Putamen (tissue), 1 donor: ENCODE measurements at regions not wholly inside any gene's neighbourhood (a gene's known extent, or its start where the extent isn't known, plus 50 kb on each side); places are given as distances from the start of the nearest gene placed in this dataset.
"Not testable (repeated sequence)": the region's sequence is repeated elsewhere in the genome, so short reads cannot be mapped to it uniquely, and the experiment has no call there.

Experiments
- DNase-seq: peaks from one replicate; pipeline ENCODE4 v3.0.0-alpha.2; 2016; ENCODE audit warnings: low spot score

DNA sequence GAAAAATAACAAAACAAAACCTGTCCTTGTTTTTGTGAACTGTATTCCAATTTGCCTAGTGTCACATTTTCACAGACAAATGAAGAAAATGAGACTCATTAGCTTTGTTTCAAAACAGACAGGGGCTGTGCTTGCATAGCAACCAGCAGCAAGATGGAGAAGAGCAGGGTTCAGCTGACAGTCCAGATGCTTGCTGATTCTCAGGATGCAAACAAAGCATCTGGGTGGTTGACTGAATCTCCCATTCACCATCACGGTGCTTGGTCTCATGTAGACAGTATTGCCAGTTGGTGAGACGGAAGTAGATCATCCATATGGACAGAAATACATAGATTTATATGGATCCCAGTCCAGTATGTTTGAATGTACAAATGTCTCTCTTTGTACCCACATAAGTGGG lies 326.8 kb downstream of the CCDC85A start:
- no peak for DNase-seq

DNA sequence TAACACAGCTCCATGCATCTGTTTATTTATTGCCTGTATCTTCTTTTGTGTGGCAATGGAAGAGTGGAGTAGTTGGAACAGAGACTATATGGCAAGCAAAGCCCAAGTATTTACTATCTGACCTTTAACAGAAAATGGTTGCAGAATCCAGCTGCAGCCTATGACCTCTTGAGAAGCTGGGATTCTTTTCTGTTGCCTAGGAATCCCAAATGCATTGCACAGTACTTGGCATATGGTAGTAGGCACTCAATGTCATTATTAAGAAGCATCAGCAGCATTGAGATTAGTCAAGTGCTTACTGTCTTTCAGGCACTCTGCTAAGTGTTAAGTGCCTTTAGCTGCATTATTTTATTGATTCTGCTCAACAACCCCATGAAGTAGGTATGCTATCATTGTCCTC lies 331.6 kb downstream of the CCDC85A start:
- DNase-seq, result no peak

- DNase-seq, result no peak
Observed at GRCh38 chr2:56519806-56520205, 336.0 kb downstream of the CCDC85A start.

DNA sequence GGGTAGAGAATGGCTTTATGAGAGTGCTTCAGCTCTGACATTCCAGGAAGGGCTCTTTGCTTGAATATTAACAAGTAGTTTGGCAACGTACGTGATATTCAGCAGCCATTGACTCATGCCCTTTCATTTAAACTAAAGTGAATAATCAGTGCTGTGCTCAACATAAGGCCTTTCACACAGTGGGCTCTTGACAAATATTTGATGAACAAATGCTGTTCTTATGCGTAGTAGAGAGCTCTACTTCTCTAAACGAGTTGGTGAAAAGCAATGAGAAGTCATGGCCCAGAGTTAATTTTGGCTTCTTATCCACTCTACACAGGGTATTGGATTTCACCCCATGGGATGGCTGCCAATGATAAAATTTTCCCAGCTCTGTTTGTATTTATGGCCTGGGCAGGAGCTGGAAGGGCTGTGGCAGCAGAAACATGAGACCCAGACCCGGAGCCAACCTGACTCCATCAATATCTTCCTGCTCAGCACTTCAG lies 338.9 kb downstream of the CCDC85A start:
- no peak for DNase-seq

- DNase-seq, result no peak
Observed at GRCh38 chr2:56523816-56524215, 340.0 kb downstream of the CCDC85A start.

DNA sequence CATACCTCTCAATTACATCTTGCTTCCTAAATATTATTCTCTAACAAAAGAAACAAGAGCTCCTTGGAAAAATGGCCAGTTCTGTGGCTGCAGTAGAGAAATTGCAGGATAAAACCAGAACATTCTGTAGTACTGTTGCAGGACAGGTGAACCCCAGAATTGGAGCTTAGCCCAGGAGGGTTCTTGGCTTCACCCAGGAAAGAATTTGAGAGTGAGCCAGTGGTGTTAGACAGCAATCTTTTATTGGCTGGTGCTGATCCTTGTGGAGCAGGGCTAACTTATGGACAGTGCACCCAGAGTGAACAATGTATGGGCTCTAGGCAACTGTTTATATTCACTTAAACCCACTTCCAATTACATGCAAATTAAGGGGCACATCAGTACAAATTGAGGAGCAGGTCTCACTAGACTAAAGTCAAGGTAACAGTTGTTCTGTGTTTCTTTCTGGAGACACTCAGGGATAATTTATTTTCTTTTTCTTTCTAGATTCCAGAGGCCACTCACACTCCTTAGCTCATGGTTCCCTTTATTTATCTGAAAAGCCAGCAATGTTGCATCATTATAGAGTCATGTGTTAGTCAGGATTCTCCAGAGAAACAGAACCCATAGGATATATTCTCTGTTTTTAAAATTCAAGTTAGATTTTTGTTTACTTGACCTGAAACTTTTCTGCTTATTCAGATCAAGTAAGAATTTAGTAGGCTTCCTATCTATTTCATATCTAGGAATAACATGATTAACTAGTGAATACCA lies 348.1 kb downstream of the CCDC85A start:
- DNase-seq, result no peak

DNA sequence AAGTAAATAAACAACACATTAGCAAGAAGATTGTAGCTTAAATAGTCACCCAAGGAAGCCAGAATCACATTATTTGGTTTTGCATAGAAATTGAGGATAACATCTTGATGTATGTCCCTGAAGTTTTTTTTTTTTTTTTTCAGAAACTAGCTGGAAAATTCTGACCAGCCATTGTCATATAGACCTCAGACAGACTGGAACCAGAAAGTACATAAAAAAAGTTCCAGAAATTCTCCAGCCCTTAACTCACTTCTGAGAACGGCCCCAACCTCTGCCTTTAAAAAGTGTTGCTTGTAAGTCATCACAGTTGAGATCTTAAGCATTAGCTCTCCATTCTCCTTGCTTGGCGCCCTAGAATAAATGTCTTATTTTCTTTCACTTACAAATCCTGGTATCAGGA lies 350.5 kb downstream of the CCDC85A start:
- no peak for DNase-seq

- no peak for DNase-seq
Observed at GRCh38 chr2:56537756-56538155, 354.0 kb downstream of the CCDC85A start.

GRCh38 chr2:56539618-56540017 lies 355.8 kb downstream of the CCDC85A start:
- DNase-seq, result no peak

GRCh38 chr2:56540467-56540866 lies 356.7 kb downstream of the CCDC85A start:
- DNase-seq, result no peak

GRCh38 chr2:56540916-56541315 lies 357.1 kb downstream of the CCDC85A start:
- no peak for DNase-seq

- no peak for DNase-seq
Observed at GRCh38 chr2:56542213-56542612, 358.4 kb downstream of the CCDC85A start.

DNA sequence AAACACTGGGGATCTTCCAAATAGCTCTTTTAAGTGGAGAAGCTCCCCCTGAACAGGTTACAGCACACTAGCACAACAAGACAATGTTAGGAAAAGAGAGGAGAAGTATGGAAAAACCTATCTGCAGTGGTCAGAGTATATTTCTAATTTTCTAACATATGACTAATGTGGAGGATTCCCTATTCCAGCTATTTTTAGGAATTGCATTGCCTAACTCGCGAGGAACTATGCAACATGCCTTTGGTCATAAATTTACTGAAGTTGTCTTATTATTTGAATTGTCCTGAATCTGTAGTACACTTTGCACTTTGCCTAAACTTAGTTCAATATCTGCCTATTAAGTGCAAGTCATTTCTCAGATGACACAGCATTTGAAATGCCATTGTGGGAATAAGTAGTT lies 381.4 kb downstream of the CCDC85A start:
- DNase-seq, result no peak

DNA sequence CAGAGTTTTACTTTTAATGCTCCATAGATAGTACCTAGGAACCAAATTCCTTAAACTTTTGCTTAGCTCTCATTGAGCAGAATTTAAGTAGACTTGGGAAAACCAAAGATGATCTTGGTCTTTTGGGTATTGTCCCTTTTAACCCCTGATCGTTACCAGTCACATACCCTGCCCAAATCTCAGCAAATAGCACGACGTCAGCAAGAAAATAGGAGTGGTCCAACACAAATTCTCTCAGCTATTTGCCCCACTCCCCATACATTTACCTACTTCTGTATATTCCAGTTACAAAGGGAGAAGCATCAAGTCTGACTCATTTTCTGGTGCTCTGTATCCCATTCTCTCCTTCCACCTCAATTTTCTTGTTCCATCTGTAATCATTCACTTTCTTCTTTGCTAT lies 387.3 kb downstream of the CCDC85A start:
- no peak for DNase-seq

GRCh38 chr2:56576001-56576400 lies 392.2 kb downstream of the CCDC85A start:
- no peak for DNase-seq

- no peak for DNase-seq
Observed at GRCh38 chr2:56580242-56580641, 396.5 kb downstream of the CCDC85A start.

GRCh38 chr2:56582570-56582969 lies 398.8 kb downstream of the CCDC85A start:
- no peak for DNase-seq

- no peak for DNase-seq
Observed at GRCh38 chr2:56583796-56584315, 400.1 kb downstream of the CCDC85A start.

- no peak for DNase-seq
Observed at GRCh38 chr2:56587456-56587855, 403.7 kb downstream of the CCDC85A start.

GRCh38 chr2:56589194-56589593 lies 405.4 kb downstream of the CCDC85A start:
- DNase-seq, result no peak

DNA sequence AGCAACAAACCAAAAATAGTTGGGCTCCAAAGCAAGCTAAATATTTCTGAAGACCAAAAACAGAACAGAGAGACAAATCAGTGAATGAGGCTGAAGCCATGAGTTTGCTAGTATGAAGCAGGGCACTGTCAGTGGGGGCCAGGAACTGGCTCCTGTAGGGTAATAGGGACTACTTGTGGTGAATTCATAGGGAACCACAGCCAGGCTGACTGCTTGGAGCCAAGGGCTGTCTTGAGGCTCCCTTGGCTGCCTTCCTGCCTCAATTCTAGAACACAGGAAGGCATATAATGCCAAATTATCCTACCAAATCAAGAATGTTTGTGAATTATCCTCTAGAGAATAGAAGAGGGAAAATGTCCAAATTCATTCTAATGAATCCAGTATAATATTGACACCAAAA lies 406.0 kb downstream of the CCDC85A start:
- no peak for DNase-seq

GRCh38 chr2:56590611-56591010 lies 406.8 kb downstream of the CCDC85A start:
- DNase-seq, result no peak

DNA sequence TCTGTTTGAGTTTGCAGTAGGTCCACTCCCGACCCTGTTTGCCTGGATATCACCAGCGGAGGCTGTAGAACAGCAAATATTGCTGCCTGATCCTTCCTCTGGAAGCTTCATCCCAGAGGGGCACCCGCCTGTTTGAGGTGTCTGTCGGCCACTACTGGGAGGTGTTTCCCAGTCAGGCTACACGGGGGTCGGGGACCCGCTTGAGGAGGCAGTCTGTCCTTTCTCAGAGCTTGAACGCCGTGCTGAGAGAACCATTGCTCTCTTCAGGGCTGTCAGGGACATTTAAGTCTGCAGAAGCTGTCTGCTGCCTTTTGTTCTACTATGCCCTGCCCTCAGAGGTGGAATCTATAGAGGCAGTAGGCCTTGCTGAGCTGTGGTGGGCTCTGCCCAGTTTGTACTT lies 422.3 kb downstream of the CCDC85A start:
- DNase-seq, result not testable (repeated sequence)

DNA sequence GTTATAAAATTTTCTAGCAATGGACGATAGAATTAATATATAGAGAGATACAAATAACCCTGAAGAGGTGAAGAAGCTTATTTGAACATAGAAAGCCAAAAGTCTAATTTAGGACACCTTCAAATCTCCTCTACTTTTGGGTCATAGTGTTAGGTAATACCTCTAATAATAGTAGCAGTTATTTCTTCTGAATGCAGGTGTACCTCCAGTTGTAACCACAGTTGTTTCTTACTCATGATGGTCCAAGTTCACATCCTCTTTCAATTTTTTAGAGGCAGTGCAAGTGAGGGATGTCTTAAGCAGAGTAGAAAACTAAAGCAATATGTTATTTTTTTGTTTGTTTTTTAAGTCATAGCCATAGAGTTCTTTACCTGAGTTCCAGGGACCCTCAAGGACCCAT lies 429.5 kb downstream of the CCDC85A start:
- DNase-seq, result no peak
